ENCODE measurements at regions not wholly inside any gene's neighbourhood (a gene's known extent, or its start where the extent isn't known, plus 50 kb on each side); places are given as distances from the start of the nearest gene placed in this dataset.

DNA sequence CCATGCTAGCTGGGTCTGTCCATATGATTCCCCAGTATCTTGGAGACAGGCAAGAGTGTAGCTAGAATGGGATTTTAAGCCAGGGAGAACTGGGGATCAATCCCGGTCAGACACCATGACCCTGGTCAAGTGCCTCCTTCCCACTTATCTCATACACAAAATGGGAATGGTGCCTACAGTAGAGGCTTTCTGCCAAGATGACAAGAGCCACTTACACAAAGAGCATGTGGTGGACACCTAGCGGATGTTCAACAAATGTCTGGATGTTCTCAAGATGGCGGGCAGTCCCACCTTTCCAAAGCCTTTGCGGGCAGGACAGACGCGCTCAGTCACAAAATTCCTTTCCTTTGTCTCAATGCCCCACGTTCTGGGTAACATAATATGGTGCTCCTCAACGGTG, 57.3 kb downstream of the MAF start:
- no peak for DNase-seq

GRCh38 chr16:79542237-79542774, 58.2 kb downstream of the MAF start:
- DNase-seq, result no peak

- no peak for DNase-seq
Observed at GRCh38 chr16:79540825-79541595, 59.5 kb downstream of the MAF start.

DNA sequence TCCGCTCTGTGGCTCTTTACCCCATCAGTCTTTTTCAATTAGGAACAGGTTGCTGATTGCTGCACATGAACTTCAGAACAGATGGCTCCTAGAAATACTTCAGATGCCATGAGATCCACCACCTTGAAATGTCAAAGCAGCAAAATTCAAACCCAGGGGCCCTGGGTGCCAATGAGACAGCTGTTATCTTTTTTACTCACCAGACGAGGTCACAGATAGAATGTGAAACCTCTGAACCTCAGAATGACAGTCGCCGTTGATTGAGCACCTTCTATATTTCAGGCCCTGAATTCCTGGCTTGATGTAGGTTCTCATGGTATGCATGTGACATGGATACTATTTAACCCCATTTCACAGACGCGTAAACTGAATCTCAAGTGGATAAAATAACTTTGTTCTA, 63.0 kb downstream of the MAF start:
- no peak for DNase-seq

- no peak for DNase-seq
Observed at GRCh38 chr16:79536958-79537357, 63.6 kb downstream of the MAF start.

DNA sequence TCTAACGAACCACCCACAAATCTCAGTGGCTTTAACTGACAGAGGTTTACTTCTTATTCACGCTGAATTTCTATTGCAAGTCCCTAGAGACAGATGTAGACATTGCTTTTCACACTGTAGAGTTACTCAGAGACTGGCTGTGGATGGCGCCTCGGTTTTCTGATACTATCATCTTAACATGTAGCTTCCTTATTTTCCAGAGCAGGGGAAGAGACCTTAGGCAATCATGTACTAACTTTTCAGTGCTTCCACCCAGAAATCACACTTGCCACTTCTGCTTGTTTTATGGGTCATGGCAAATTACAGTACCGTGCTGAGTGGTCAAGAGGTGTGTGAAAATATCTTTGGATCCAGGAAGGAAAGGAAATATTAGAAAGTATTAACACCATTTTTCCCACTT, 65.4 kb downstream of the MAF start:
- DNase-seq, result no peak

DNA sequence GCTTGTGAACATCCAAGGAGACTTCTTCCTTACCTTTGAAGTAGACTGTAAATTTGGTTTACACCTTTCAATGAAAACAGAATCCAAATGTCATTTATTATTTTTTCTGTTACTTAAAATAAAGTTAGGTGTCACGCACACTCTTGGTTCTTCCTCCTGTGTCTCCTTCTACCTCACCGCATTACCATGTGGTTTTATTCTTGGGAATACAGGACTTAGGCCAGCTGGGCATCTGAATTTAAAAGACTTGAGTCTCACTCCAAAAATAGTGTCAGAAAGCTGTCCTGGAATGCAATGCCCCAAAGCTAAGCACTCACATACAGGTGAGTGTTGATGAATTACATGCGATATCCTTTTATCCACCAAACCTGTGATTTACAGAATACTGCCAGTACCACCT, 66.4 kb downstream of the MAF start:
- no peak for DNase-seq

GRCh38 chr16:79533292-79533691, 67.2 kb downstream of the MAF start:
- DNase-seq, result no peak

GRCh38 chr16:79532785-79533184, 67.8 kb downstream of the MAF start:
- no peak for DNase-seq

- DNase-seq, result no peak
Observed at GRCh38 chr16:79532273-79532672, 68.3 kb downstream of the MAF start.

GRCh38 chr16:79528338-79528737, 72.2 kb downstream of the MAF start:
- no peak for DNase-seq

DNA sequence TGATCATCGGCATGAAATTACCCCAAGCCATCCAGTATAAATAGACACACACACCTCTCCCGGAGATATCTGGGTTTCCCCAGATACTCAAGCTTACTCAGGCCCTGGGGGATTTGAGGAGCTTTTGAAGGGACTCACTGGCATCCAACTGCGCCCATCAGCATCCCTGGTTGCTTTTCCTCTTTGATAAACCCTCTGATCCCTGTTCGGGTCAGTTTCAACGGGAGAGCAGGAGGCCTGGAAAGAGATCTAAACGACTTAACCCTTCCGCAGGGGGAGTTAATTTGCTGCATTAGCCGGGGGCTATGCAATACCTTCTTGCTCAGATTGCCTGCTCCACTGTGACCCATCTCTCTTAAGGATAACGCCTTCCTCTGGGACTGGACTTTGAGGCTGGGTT, 76.6 kb downstream of the MAF start:
- DNase-seq, result no peak

- DNase-seq, result no peak
Observed at GRCh38 chr16:79519448-79519847, 81.1 kb downstream of the MAF start.

DNA sequence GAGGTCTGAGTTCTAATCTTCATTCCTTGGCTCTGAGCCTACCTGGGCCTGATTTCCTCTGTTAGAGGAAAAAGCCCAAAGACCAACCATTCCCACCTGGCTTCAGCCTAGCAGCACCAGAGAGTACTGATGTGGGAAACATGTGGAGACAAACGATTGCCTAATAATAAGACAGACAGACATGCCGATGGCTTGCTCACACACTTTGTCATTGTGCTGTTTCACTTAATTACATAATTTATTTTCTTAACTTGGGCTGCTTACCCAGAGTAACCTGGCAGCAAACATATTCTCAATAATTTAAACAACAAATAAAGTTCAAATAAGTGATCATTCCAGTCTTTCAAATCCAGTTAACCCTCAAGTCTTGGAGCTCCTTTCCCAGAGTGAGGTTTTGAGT, 83.4 kb downstream of the MAF start:
- no peak for DNase-seq

- DNase-seq, result no peak
Observed at GRCh38 chr16:79510879-79511278, 89.7 kb downstream of the MAF start.

DNA sequence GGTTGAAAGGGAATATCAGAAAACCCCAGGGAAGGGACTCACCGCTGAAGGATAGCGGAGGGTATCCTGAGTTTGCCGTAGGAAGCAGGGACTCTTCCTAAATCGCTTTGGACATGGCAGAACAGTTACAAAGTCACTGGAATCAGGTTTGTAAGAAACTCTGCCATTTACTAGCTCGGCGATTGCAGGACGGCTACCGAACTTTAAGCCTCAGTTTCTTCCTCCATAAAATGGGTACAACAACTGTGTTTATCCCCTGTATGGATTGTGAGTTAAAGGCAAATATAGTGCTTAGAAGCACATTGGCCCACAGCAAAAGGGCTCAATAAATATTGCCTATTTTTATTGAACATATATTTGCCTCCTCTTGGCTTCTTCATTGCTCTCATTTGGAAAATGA, 90.6 kb downstream of the MAF start:
- no peak for DNase-seq

- peak; percentile 25 for DNase-seq
Observed at GRCh38 chr16:79509211-79509631, 91.3 kb downstream of the MAF start.

DNA sequence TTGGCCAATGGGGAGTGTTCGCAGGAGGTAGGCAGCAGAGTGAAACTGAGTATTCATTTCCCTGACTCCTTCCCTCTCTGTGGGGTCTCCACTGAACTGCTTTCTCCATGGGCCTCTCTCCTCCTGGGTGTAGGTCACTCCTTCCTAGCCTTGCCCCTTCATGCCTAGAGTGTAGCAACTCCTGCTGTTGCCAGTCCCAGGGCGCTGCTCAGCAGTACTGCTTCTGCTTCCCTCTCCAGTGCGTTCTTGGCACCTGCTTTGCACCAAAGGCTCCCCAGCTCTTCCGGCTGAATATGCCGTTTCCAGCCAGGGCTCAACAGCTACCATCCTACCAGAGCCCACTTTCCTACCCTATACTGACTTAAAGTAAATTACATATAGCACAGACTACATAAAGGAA, 92.2 kb downstream of the MAF start:
- no peak for DNase-seq

GRCh38 chr16:79505344-79505743, 95.2 kb downstream of the MAF start:
- no peak for DNase-seq

GRCh38 chr16:79503511-79503910, 97.0 kb downstream of the MAF start:
- DNase-seq, result no peak

DNA sequence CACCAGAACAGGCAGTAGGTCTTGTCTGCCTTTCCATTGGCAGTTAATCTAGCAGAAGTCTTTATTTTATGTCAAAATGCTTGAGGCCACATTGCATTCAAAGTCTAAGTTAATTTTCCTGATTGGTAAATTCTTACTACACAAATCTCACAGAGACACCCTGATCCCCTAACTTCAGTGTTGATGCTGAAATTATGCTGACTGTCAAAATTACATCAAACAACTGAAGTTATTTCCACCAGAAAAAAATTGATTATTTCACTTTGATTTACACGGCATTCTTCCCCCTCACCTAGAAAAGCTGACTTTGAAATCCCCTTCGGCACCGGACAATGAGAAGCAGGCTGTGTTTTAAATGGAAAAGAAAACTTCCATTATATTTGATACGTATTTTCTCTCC, 99.1 kb downstream of the MAF start:
- DNase-seq, result no peak

DNA sequence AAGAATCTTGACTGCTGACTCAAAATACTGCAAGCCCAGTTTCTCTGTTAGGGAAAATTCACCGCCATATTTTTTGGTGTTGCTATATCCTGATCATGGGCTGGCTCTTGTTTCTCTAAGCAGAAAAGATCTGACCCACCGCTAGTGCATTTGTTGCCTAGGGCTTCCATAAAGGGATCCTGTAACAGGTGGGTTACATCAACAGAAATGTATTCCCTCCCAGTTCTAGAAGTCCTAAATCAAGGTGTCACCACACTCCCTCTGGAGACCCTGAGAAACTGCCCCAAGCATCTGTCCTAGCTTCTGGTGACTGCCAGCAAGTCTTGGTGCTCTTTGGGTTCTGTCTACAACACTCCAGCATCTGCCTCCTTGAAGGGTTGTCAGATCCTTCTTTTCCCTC, 99.7 kb downstream of the MAF start:
- DNase-seq, result no peak

- DNase-seq, result no peak
Observed at GRCh38 chr16:79500286-79500685, 100.3 kb downstream of the MAF start.

GRCh38 chr16:79498928-79499327, 101.6 kb downstream of the MAF start:
- no peak for DNase-seq
